ENCODE measurements at regions not wholly inside any gene's neighbourhood (a gene's known extent, or its start where the extent isn't known, plus 50 kb on each side); places are given as distances from the start of the nearest gene placed in this dataset.

- no peak for DNase-seq
Observed at GRCh38 chr16:64892835-64893785, 228.8 kb downstream of the CDH11 start.

GRCh38 chr16:64889446-64889845, 232.4 kb downstream of the CDH11 start:
- no peak for DNase-seq

- DNase-seq, result no peak
Observed at GRCh38 chr16:64887651-64888050, 234.2 kb downstream of the CDH11 start.

GRCh38 chr16:64882078-64882784, 239.6 kb downstream of the CDH11 start:
- no peak for DNase-seq

GRCh38 chr16:64880994-64881393, 240.9 kb downstream of the CDH11 start:
- DNase-seq, result no peak

- no peak for DNase-seq
Observed at GRCh38 chr16:64880006-64880405, 241.9 kb downstream of the CDH11 start.

GRCh38 chr16:64878940-64879339, 242.9 kb downstream of the CDH11 start:
- no peak for DNase-seq

GRCh38 chr16:64872101-64872500, 249.8 kb downstream of the CDH11 start:
- DNase-seq, result no peak

GRCh38 chr16:64870859-64871258, 251.0 kb downstream of the CDH11 start:
- DNase-seq, result no peak

- DNase-seq, result no peak
Observed at GRCh38 chr16:64869781-64870180, 252.1 kb downstream of the CDH11 start.

- no peak for DNase-seq
Observed at GRCh38 chr16:64866021-64866420, 255.8 kb downstream of the CDH11 start.

- DNase-seq, result no peak
Observed at GRCh38 chr16:64865069-64865696, 256.7 kb downstream of the CDH11 start.

GRCh38 chr16:64864232-64864809, 257.5 kb downstream of the CDH11 start:
- DNase-seq, result no peak

GRCh38 chr16:64858076-64858475, 263.8 kb downstream of the CDH11 start:
- no peak for DNase-seq

GRCh38 chr16:64857411-64857810, 264.5 kb downstream of the CDH11 start:
- no peak for DNase-seq

- DNase-seq, result no peak
Observed at GRCh38 chr16:64853551-64853950, 268.3 kb downstream of the CDH11 start.

GRCh38 chr16:64846966-64847365, 274.9 kb downstream of the CDH11 start:
- no peak for DNase-seq

GRCh38 chr16:64845071-64845470, 276.8 kb downstream of the CDH11 start:
- no peak for DNase-seq

GRCh38 chr16:64841482-64841881, 280.4 kb downstream of the CDH11 start:
- no peak for DNase-seq

GRCh38 chr16:64841071-64841470, 280.8 kb downstream of the CDH11 start:
- DNase-seq, result no peak

- no peak for DNase-seq
Observed at GRCh38 chr16:64830653-64831052, 291.2 kb downstream of the CDH11 start.

- no peak for DNase-seq
Observed at GRCh38 chr16:64829678-64830077, 292.2 kb downstream of the CDH11 start.

- DNase-seq, result no peak
Observed at GRCh38 chr16:64826374-64826773, 295.5 kb downstream of the CDH11 start.
